Karpas-422 (cell line): ENCODE measurements at regions not wholly inside any gene's neighbourhood (a gene's known extent, or its start where the extent isn't known, plus 50 kb on each side); places are given as distances from the start of the nearest gene placed in this dataset.
"Not testable (repeated sequence)": the region's sequence is repeated elsewhere in the genome, so short reads cannot be mapped to it uniquely, and the experiment has no call there.

Experiments
- DNase-seq: peaks from one replicate; pipeline ENCODE4 v3.0.0-alpha.2; 2015
- H2AFZ ChIP-seq: fragments of 200-600 bp; sonication (generic); 2 replicates; pipeline ENCODE4 v1.6.1; 2014; ENCODE audit warnings: antibody characterized with exemption, low read length, mixed read lengths
- H3K27ac ChIP-seq: fragments of 200-600 bp; sonication (generic); 2 replicates; pipeline ENCODE4 v1.5.1; 2014; ENCODE audit warnings: mild to moderate bottlenecking, low read length, moderate library complexity
- H3K27me3 ChIP-seq: fragments of 200-600 bp; sonication (generic); 2 replicates; pipeline ENCODE4 v1.6.1; 2014; ENCODE audit warnings: low read length, mixed read lengths
- H3K36me3 ChIP-seq: fragments of 200-600 bp; sonication (generic); 2 replicates; pipeline ENCODE4 v1.6.1; 2014; ENCODE audit warnings: low read length, mixed read lengths; ENCODE audit not compliant: insufficient read depth
- H3K4me1 ChIP-seq: fragments of 200-600 bp; sonication (generic); 2 replicates; pipeline ENCODE4 v1.6.1; 2014; ENCODE audit warnings: mild to moderate bottlenecking, low read length, mixed read lengths
- H3K4me2 ChIP-seq: fragments of 200-600 bp; sonication (generic); 2 replicates; pipeline ENCODE4 v1.6.1; 2014; ENCODE audit warnings: low read length, low read depth, mild to moderate bottlenecking; ENCODE audit not compliant: poor library complexity, severe bottlenecking
- H3K4me3 ChIP-seq: fragments of 200-600 bp; sonication (generic); 2 replicates; pipeline ENCODE4 v1.5.1; 2014; ENCODE audit warnings: mild to moderate bottlenecking, antibody characterized with exemption, low read length, mixed read lengths
- H3K79me2 ChIP-seq: fragments of 200-600 bp; sonication (generic); 2 replicates; pipeline ENCODE4 v1.6.1; 2014; ENCODE audit warnings: mild to moderate bottlenecking, low read length, mixed read lengths
- H3K9ac ChIP-seq: fragments of 200-600 bp; sonication (generic); 2 replicates; pipeline ENCODE4 v1.6.0; 2014; ENCODE audit warnings: low read length
- H3K9me2 ChIP-seq: fragments of 200-600 bp; sonication (generic), shearing (Covaris generic); replicated peaks from 2 replicates; pipeline ENCODE4 v1.6.0; 2014; ENCODE audit warnings: mild to moderate bottlenecking, low read length, moderate library complexity; ENCODE audit not compliant: insufficient read depth
- H3K9me3 ChIP-seq: fragments of 300-700, 200-600 bp; sonication (generic); 2 replicates; pipeline ENCODE4 v1.6.1; 2014; ENCODE audit warnings: low read length, mixed read lengths
- H4K20me1 ChIP-seq: fragments of 200-600 bp; sonication (generic); 2 replicates; pipeline ENCODE4 v1.6.1; 2014; ENCODE audit warnings: mild to moderate bottlenecking, antibody characterized with exemption, low read length, low read depth; ENCODE audit not compliant: insufficient read depth

DNA sequence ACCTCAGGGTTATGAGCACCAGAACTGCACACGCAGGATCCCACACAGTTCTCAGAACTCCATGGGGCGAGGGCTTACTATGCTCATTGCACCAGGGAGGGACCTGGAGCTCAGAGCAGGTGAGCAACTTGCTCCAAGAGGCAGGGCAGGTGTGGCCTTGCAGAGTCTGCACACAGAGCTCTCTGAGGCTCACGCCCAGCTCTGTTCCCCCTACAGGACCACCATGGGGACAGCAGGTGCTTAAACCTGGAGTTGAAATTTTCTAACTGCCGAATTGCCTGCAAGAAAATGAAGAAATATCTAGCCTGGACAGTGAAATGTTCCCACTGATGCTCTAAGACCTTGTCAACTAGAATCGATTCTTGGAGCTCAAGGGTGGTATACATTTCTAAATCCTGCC, 49.9 kb upstream of the MSMB start:
- H3K9ac ChIP-seq, H4K20me1 ChIP-seq, H2AFZ ChIP-seq, H3K79me2 ChIP-seq, H3K4me3 ChIP-seq, H3K27me3 ChIP-seq, H3K27ac ChIP-seq, H3K9me2 ChIP-seq, H3K4me1 ChIP-seq, DNase-seq, H3K36me3 ChIP-seq, H3K4me2 ChIP-seq, H3K9me3 ChIP-seq: not testable (repeated sequence)

GRCh38 chr10:46096446-46096845, 50.4 kb upstream of the MSMB start:
- no peaks in the 10 kb centered on the region for H3K36me3 ChIP-seq
- H3K4me1 ChIP-seq = no peaks in the 10 kb centered on the region; the same call in 1 of the 2 replicates
- no peak overlapping the region for H3K27ac ChIP-seq
- no peak overlapping the region for H2AFZ ChIP-seq
- no peaks in the 10 kb centered on the region for H3K9me3 ChIP-seq
- no peaks in the 10 kb centered on the region for H3K9me2 ChIP-seq
- no peaks in the 10 kb centered on the region for H3K27me3 ChIP-seq
- DNase-seq = no peak
- H3K79me2 ChIP-seq = no peaks in the 10 kb centered on the region
- H3K4me2 ChIP-seq = no peak overlapping the region
- H4K20me1 ChIP-seq = no peaks in the 10 kb centered on the region
- H3K4me3 ChIP-seq = no peak overlapping the region
- H3K9ac ChIP-seq = no peak overlapping the region

- Histone ChIP-seq H4K20me1 (no peaks in the 10 kb centered on the region), H3K36me3 (no peaks in the 10 kb centered on the region), H3K4me2 (no peak overlapping the region), H3K4me3 (no peak overlapping the region), H3K9ac (no peak overlapping the region), H3K9me2 (no peaks in the 10 kb centered on the region), H3K27ac (no peak overlapping the region), H3K79me2 (no peaks in the 10 kb centered on the region), H3K9me3 (no peaks in the 10 kb centered on the region), H3K27me3 (no peaks in the 10 kb centered on the region), H2AFZ (no peak overlapping the region), H3K4me1 (no peaks in the 10 kb centered on the region; the same call in 1 of the 2 replicates)
- no peak for DNase-seq
Measured at GRCh38 chr10:46096909-46097575, 51.0 kb upstream of the MSMB start.

DNA sequence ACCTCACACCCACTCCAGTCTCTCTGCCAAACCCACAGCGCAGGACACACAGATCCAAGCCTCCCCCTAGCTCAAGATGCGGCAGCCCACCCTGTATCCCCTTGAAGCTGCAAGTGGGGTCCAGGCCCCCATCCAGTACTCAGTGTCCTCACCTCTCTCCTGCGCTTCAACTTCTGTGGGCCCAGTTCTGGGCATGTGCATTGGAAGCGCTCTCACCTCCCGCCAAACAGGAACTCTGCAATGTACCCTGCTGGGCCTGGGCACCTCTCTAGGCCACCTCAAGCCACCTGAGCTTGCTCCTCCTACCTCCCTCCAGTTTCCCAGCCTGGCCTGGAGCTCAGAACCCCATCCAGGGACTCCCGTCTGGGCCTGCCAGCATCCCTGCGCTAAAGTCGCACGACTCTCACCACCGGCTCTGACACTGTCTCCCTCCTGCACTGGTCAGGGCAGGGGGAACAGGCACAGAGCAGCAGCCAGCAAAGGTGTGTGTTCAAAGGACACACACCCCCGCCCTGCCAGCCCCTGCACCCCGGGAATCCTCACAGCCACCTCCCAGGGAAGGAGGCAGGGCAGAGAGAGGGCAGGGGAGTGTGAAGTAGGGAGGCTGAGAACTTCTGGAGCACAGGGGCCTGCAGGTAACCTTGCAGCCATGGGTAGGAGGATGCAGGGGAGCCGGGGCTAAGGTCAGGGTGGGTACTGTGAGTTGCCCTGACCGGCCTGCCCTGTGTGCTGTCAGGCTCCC, 51.7 kb upstream of the MSMB start:
- H4K20me1 ChIP-seq = no peaks in the 10 kb centered on the region
- no peaks in the 10 kb centered on the region for H3K27me3 ChIP-seq
- no peak overlapping the region for H3K27ac ChIP-seq
- H3K9me3 ChIP-seq = no peaks in the 10 kb centered on the region
- no peak overlapping the region for H2AFZ ChIP-seq
- no peaks in the 10 kb centered on the region for H3K36me3 ChIP-seq
- H3K4me3 ChIP-seq = no peak overlapping the region
- H3K4me1 ChIP-seq = no peaks in the 10 kb centered on the region
- H3K9ac ChIP-seq = no peak overlapping the region
- H3K9me2 ChIP-seq = no peaks in the 10 kb centered on the region
- no peak overlapping the region for H3K4me2 ChIP-seq
- no peak for DNase-seq
- H3K79me2 ChIP-seq = no peaks in the 10 kb centered on the region

DNA sequence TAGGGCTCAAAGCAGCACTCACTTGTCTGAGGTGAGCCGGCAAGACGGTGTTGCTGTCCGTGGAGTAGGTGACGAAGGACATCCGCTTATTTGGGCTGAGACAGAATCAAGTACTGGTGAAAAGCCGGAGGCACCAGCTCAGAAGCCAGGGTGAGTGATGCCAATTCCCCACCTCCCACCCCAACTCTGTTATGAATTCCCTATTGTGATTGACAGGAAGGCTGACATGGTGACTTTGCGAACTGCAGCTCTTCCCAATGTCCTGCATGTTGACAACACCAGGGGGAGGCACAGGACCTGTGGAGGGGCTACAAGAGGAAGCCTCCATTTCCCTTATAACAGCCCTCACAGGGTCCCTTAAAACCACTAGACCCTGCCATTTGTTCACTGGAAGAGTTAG, 52.3 kb upstream of the MSMB start:
- Histone ChIP-seq H3K9ac (no peak overlapping the region), H3K27me3 (no peaks in the 10 kb centered on the region), H3K36me3 (no peaks in the 10 kb centered on the region), H3K9me3 (no peaks in the 10 kb centered on the region), H3K79me2 (no peaks in the 10 kb centered on the region), H2AFZ (no peak overlapping the region), H3K4me1 (no peaks in the 10 kb centered on the region), H4K20me1 (no peaks in the 10 kb centered on the region), H3K4me3 (no peak overlapping the region), H3K4me2 (no peak overlapping the region), H3K9me2 (no peaks in the 10 kb centered on the region), H3K27ac (no peak overlapping the region)
- no peak for DNase-seq

DNA sequence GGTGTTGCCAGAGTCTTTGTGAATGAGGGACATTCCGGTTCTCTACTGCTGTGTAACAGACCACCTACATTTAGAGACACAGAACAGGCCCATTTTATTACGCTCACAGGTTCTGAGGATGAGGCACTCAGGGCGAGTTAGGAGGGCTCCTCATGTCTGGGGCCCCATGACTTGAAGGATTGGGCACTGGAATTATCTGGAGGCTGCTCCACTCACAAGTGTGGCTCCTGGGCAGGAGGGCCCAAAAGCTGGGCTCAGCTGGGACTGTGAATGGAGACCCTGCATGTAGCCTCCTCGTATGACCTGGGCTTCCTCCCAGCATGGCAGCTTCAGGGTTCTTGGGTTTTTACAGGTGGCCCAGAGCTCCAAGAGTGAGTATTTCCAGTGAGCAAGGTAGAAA, 52.9 kb upstream of the MSMB start:
- H3K9ac ChIP-seq, H4K20me1 ChIP-seq, H3K27ac ChIP-seq, H3K36me3 ChIP-seq, H3K4me1 ChIP-seq, H3K79me2 ChIP-seq, H3K27me3 ChIP-seq, H3K4me2 ChIP-seq, H2AFZ ChIP-seq, DNase-seq, H3K9me3 ChIP-seq, H3K9me2 ChIP-seq, H3K4me3 ChIP-seq: not testable (repeated sequence)

- Histone ChIP-seq H3K4me1 (no peaks in the 10 kb centered on the region), H3K9me3 (no peaks in the 10 kb centered on the region), H3K4me2 (no peak overlapping the region), H3K36me3 (no peaks in the 10 kb centered on the region), H3K27ac (no peak overlapping the region), H2AFZ (no peak overlapping the region), H4K20me1 (no peaks in the 10 kb centered on the region), H3K4me3 (no peak overlapping the region), H3K9me2 (no peaks in the 10 kb centered on the region), H3K9ac (no peak overlapping the region), H3K27me3 (no peaks in the 10 kb centered on the region), H3K79me2 (no peaks in the 10 kb centered on the region)
- DNase-seq = no peak
Measured at GRCh38 chr10:46104071-46104585, 58.1 kb upstream of the MSMB start.

GRCh38 chr10:46105416-46105815, 59.3 kb upstream of the MSMB start:
- not testable (repeated sequence) for H3K9me3 ChIP-seq, H3K79me2 ChIP-seq, DNase-seq, H3K4me1 ChIP-seq, H4K20me1 ChIP-seq, H2AFZ ChIP-seq, H3K9me2 ChIP-seq, H3K27ac ChIP-seq, H3K4me2 ChIP-seq, H3K36me3 ChIP-seq, H3K9ac ChIP-seq, H3K4me3 ChIP-seq, H3K27me3 ChIP-seq
